HG03108 (cell line): ENCODE measurements at regions not wholly inside any gene's neighbourhood (a gene's known extent, or its start where the extent isn't known, plus 50 kb on each side); places are given as distances from the start of the nearest gene placed in this dataset.

Experiments
- ATAC-seq: cut with Tn5 transposase; IDR thresholded peaks from one replicate; pipeline ENCODE4 v1.9.1; 2021; ENCODE audit warnings: moderate library complexity; ENCODE audit not compliant: unreplicated experiment

GRCh38 chr2:163281717-163282116 lies 443.1 kb upstream of the KCNH7 start:
- ATAC-seq, result no peak

GRCh38 chr2:163269374-163270021 lies 430.9 kb upstream of the KCNH7 start:
- ATAC-seq, result no peak

GRCh38 chr2:163266772-163267171 lies 428.2 kb upstream of the KCNH7 start:
- ATAC-seq, result no peak

GRCh38 chr2:163265562-163265961 lies 427.0 kb upstream of the KCNH7 start:
- ATAC-seq, result no peak

GRCh38 chr2:163264341-163264740 lies 425.8 kb upstream of the KCNH7 start:
- ATAC-seq, result no peak

GRCh38 chr2:163259489-163259888 lies 420.9 kb upstream of the KCNH7 start:
- no peak for ATAC-seq

- no peak for ATAC-seq
Measured at GRCh38 chr2:163255086-163255485, 416.5 kb upstream of the KCNH7 start.

- ATAC-seq, result no peak
Measured at GRCh38 chr2:163253621-163254285, 415.2 kb upstream of the KCNH7 start.

- ATAC-seq, result no peak
Measured at GRCh38 chr2:163252199-163252598, 413.6 kb upstream of the KCNH7 start.

GRCh38 chr2:163248376-163249253 lies 410.0 kb upstream of the KCNH7 start:
- no peak for ATAC-seq

- ATAC-seq, result no peak
Measured at GRCh38 chr2:163247847-163248220, 409.3 kb upstream of the KCNH7 start.

- no peak for ATAC-seq
Measured at GRCh38 chr2:163247156-163247846, 408.7 kb upstream of the KCNH7 start.

GRCh38 chr2:163246135-163246534 lies 407.6 kb upstream of the KCNH7 start:
- ATAC-seq, result no peak

- no peak for ATAC-seq
Measured at GRCh38 chr2:163236553-163236952, 398.0 kb upstream of the KCNH7 start.

- no peak for ATAC-seq
Measured at GRCh38 chr2:163231666-163232065, 393.1 kb upstream of the KCNH7 start.

GRCh38 chr2:163213661-163214081 lies 375.1 kb upstream of the KCNH7 start:
- no peak for ATAC-seq

GRCh38 chr2:163210430-163210918 lies 371.9 kb upstream of the KCNH7 start:
- no peak for ATAC-seq

GRCh38 chr2:163207693-163208370 lies 369.3 kb upstream of the KCNH7 start:
- ATAC-seq, result no peak

GRCh38 chr2:163205589-163206254 lies 367.2 kb upstream of the KCNH7 start:
- no peak for ATAC-seq

GRCh38 chr2:163200741-163201140 lies 362.2 kb upstream of the KCNH7 start:
- no peak for ATAC-seq
